Adrenal gland (tissue), 9 donors: ENCODE measurements at regions not wholly inside any gene's neighbourhood (a gene's known extent, or its start where the extent isn't known, plus 50 kb on each side); places are given as distances from the start of the nearest gene placed in this dataset.
A peak's percentile ranks its signal among the peaks of the same experiment; 100 is the strongest.

ENCODE experiments used
- DNase-seq, 7 donors: peaks; one replicate each; pipeline ENCODE4 v3.0.0-alpha.2; 2019 to 2020
- H3K27ac ChIP-seq, 5 donors: fragments of 200-600 bp; sonication (generic) in 4 of 5; 1 replicate in 3 of 5; 2 replicates in 2 of 5; pipeline versions ENCODE4 v1.5.1 to v1.8.0; 2016 to 2020; ENCODE audit warnings: mild to moderate bottlenecking in 1 of 5
- H3K27me3 ChIP-seq: fragments of 200-600 bp; 2 replicates; pipeline ENCODE4 v1.8.0; 2021
- H3K36me3 ChIP-seq, 2 donors: fragments of 200-600 bp; replicated peaks in 1 of 2; 1 replicate in 1 of 2; 2 replicates in 1 of 2; pipeline versions ENCODE4 v1.5.1 to v1.8.0; 2018 to 2022
- H3K4me1 ChIP-seq, 2 donors: fragments of 200-600 bp; replicated peaks in 1 of 2; 1 replicate in 1 of 2; 2 replicates in 1 of 2; pipeline versions ENCODE4 v1.5.1 to v1.8.0; 2018 to 2021
- H3K4me3 ChIP-seq, 4 donors: fragments of 200-600 bp; sonication (generic) in 3 of 4; one replicate each; pipeline ENCODE4 v1.5.1; 2016 to 2018
- H3K9me3 ChIP-seq, 3 donors: fragments of 200-600 bp; sonication (generic) in 1 of 3; replicated peaks in 1 of 3; 1 replicate in 2 of 3; 2 replicates in 1 of 3; pipeline versions ENCODE4 v1.5.1 to v1.8.0; 2016 to 2021
- POLR2A ChIP-seq, 2 donors: fragments of 450-650 bp; IDR thresholded peaks; one replicate each; pipeline ENCODE4 v1.6.1; 2017; ENCODE audit warnings: antibody characterized with exemption in 2 of 2, mild to moderate bottlenecking in 2 of 2, moderate library complexity in 1 of 2
- WGBS, 4 donors: extraction: QIAGEN DNeasy Blood & Tissue Kit in 2 of 4; methylation state at CpG; one replicate each; pipeline versions ENCODE4 v1.1.5 to v1.1.7; 2013 to 2017; 5-methylcytosine and 5-hydroxymethylcytosine counted together
- intact Hi-C, 2 donors: fragments of 100-400 bp; cut with DNase I; formaldehyde crosslinking; loops; one replicate each; pipeline versions ENCODE4 v1.14.1 to v1.15.0; 2022 to 2023
- TF ChIP-seq, protein P1 (sequence below), 6 experiments: fragments of 450-650 bp in 4 of 6; fragments of 200-600 bp in 2 of 6; sonication (generic) in 1 of 6; IDR thresholded peaks; 1 replicate in 5 of 6; 2 replicates in 1 of 6; pipeline versions ENCODE4 v1.5.1 to v1.8.0; 2016 to 2021; ENCODE audit warnings: antibody characterized with exemption in 6 of 6, mild to moderate bottlenecking in 2 of 6, moderate library complexity in 1 of 6
- donor health status: healthy with polysubstance abuse.
- donor health status: Bipolar disorder and iron deficiency.
- donor health status: DM: yes; HTN: yes; CAD: no.
- donor health status: DM: no; HTN: no; CAD: no.
- donor health status: DM: no; HTN: no; CAD: no.

DNA sequence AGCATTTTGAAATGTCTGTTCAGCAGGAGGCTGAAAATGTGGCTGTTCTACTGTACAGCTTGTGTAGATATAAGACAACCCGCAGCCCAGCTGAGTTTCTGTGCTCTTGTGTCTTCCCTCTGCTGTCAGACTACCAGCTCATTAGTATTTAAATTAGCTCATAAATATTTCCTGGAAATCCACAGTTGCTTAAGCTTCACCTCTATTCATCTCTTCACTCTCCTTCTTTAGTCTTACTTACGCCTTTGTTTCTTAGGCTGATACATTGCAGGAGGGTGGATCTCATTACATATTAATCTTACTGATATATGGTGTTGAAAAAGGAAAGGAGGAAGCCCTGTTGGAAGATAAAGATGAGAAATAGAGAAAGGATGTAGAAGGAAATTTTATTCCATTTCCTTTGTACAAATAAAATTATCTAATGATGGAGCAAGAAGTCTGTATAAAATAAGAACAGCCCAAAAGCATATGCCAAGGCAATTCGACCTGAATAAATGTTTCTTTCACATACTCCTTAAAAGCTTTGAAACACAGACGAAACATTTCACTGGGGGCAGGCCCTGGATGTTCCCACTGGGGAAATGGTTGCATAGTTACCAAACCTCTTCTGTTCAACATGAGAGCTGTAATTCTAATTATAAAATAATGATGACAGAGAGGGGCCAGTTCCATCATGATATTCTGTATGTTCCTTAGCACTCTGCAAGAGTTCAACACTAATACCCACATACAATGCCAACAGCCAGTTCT lies 111.8 kb upstream of the APC start:
- Histone ChIP-seq H3K9me3 (no peaks in the 10 kb centered on the region), H3K4me1 (peaks cover 0 to 7% of the 10 kb centered on the region in 2 donors), H3K27ac (no peak overlapping the region), H3K4me3 (no peak overlapping the region), H3K27me3 (no peaks in the 10 kb centered on the region), H3K36me3 (no peaks in the 10 kb centered on the region)
- DNase-seq = no peak
- 75 to 83% (median 77%) methylated on average over 4 of the region's 4 CpGs for WGBS, 4 donors
- TF ChIP-seq, protein P1, sequence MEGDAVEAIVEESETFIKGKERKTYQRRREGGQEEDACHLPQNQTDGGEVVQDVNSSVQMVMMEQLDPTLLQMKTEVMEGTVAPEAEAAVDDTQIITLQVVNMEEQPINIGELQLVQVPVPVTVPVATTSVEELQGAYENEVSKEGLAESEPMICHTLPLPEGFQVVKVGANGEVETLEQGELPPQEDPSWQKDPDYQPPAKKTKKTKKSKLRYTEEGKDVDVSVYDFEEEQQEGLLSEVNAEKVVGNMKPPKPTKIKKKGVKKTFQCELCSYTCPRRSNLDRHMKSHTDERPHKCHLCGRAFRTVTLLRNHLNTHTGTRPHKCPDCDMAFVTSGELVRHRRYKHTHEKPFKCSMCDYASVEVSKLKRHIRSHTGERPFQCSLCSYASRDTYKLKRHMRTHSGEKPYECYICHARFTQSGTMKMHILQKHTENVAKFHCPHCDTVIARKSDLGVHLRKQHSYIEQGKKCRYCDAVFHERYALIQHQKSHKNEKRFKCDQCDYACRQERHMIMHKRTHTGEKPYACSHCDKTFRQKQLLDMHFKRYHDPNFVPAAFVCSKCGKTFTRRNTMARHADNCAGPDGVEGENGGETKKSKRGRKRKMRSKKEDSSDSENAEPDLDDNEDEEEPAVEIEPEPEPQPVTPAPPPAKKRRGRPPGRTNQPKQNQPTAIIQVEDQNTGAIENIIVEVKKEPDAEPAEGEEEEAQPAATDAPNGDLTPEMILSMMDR (IDR thresholded peaks at IDR 0.05) = no peak
- TF ChIP-seq POLR2A (IDR thresholded peaks at IDR 0.05) = no peak
- intact Hi-C loops = no loop called here

DNA sequence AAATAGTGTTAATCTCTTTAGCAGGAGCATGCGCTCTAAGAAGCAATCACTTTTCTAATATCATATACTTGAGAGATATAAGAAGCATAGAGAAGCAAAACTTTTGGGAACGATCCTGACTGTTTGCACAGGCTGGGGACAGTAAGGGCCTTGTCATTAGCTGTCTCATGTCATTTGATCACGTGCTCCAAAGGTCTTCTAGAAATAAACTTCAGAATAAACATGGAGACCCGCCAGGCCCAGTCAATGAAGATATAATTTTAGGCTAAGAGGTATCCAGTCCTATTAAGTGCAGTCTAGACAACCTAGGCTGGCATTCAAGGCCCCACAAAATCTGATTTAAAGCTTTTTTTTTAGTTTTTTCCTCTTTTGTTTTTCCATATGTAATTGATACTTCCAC lies 111.0 kb upstream of the APC start:
- no peaks in the 10 kb centered on the region for H3K27me3 ChIP-seq
- H3K4me3 ChIP-seq = no peak overlapping the region
- intact Hi-C loops = no loop called here
- no peak for TF ChIP-seq POLR2A (IDR thresholded peaks at IDR 0.05)
- TF ChIP-seq, protein P1 (IDR thresholded peaks at IDR 0.05) = no peak
- H3K36me3 ChIP-seq = no peaks in the 10 kb centered on the region
- H3K27ac ChIP-seq = no peak overlapping the region
- peaks cover 0 to 7% of the 10 kb centered on the region in 2 donors for H3K4me1 ChIP-seq
- H3K9me3 ChIP-seq = no peaks in the 10 kb centered on the region
- 86 to 89% (median 87%) methylated on average over 4 of the region's 4 CpGs for WGBS, 4 donors
- no peak for DNase-seq

DNA sequence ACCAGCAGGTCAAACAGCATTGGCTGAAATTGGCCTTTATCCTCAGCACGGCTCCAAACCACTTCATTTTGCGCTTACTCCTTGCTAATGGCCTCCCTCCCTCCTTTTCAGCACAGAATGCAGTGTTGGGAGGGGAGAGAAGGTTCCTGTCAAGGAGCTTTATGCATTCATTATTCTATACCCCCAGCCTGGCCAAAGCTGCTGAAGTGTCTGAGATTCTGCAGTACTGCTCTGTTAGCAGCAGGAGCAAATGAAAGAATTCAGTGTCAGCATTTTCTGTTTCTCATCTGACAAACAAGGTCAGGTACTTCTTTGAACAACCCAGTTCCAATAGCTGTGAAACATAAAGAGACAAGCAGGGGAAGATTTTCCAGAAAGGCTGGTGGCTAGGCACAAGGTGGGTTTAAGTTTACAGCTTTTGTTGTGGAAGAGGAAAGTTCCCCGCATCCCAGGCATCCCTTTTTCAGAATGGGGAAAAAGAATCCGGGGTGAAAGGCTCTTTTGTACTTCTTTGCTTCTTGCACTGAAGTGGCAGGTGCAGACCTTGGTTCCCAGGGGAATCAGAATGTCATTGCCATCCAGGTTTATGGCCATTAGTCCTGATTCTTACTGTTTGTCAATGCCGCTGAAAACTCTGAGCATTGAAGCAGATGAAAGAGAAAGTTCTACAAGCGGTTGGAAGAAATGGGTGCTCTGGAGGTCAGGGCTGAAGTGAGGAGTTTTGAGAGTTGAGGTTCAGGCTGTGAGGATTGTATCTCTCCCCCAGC lies 109.3 kb upstream of the APC start:
- Histone ChIP-seq H3K36me3 (no peaks in the 10 kb centered on the region), H3K9me3 (no peaks in the 10 kb centered on the region), H3K27ac (no peak overlapping the region), H3K4me1 (peaks cover 0 to 7% of the 10 kb centered on the region in 2 donors), H3K27me3 (no peaks in the 10 kb centered on the region), H3K4me3 (no peak overlapping the region)
- no peak for DNase-seq
- intact Hi-C loops = no loop called here
- TF ChIP-seq, protein P1 (IDR thresholded peaks at IDR 0.05) = peak in 2 of 6 experiments; percentile 22 to 26
- no peak for TF ChIP-seq POLR2A (IDR thresholded peaks at IDR 0.05)
- WGBS, 4 donors = 39 to 49% (median 47%) methylated on average over 6 of the region's 6 CpGs

DNA sequence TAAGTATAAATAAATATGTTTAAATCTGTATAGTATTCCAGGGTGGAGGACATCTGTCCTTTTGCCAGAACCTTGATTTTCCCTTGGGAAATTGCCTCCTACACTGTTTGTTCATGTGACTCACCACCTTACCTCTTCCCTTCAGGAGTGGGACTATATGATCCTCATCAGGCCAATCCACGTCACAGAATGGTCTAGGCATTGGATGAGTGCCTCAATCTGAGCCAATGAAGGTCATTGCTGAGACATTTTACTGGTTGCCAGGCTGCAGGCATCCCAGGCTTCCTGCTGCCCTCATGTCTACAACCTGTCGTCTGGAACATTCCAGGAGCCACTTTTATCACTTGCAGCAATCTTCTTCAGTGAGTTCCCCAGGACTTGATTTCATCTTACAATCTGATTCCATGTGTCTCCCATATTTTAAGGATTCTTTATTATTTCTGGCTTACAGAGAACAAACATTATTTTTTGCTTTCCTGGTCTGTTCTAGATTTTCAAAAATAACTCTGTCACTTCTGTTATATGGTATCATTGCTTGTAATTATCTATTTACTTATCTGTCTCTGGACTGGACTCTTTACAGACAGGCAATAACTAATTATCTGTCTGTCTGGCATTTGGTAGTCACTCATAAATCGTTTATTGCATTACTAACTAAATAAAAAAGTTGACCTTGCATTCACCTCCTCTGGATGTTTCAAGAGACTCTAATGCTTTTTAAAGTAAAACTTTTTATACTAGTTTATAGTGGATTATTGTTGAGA lies 107.3 kb upstream of the APC start:
- Histone ChIP-seq H3K4me3 (no peak overlapping the region), H3K4me1 (peaks cover 0 to 7% of the 10 kb centered on the region in 2 donors), H3K9me3 (no peaks in the 10 kb centered on the region), H3K27ac (no peak overlapping the region), H3K36me3 (no peaks in the 10 kb centered on the region), H3K27me3 (no peaks in the 10 kb centered on the region)
- DNase-seq = no peak
- 25 to 40% (median 30%) methylated on average over 3 of the region's 3 CpGs for WGBS, 4 donors
- TF ChIP-seq POLR2A (IDR thresholded peaks at IDR 0.05) = no peak
- TF ChIP-seq, protein P1 (IDR thresholded peaks at IDR 0.05) = no peak
- intact Hi-C loops = no loop called here
